ENCODE measurements at regions not wholly inside any gene's neighbourhood (a gene's known extent, or its start where the extent isn't known, plus 50 kb on each side); places are given as distances from the start of the nearest gene placed in this dataset.

DNA sequence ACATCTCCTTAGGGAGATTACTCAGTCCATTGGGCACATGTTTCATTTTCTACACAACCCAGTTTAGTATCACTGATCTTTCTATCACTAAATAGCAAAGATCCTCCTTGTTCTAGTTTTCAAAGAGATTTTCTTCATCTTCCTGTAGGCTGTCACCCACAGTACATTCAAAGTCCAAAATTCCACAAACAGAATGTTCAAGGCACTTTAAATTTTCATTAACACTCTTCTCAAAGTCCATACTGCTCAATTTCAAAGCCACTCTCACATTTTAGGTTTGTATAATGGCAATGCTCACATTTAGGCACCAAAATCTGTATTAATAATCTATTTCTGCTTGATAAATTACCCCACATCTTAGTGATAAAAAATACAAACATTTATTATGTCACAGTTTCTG lies 152.8 kb downstream of the FSIP2 start:
- intact Hi-C loops (cut with DNase I) = no loop called here
- ATAC-seq (no peak), DNase-seq (ENCODE audit: low spot score) (no peak)

DNA sequence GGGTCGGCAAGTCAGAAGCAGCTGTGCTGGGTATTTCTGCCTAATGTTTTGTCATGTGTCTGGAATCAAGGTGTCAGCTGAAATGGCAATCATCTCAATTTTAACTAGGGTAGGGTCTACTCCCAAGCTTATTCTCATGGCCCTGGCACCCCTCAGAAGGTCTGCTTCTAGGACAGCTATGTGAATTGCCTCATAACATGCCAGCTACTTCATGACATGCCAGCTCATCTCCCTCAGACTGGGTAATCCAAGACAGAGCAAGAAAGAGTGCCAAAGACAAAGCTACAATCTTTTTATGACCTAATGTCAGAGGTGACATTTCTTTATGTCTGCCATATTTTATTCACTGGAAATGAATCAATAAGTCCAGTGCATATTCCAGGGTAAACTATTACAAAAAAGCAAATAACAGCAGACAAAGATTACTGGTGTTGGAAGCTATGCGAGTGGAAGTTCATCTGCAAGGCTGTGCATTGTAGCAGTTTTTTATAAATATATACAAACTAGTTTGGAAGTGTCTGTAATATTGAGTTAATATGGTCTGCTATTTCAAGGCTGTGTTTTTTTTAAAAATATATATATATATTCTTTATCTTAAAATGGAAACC lies 153.3 kb downstream of the FSIP2 start:
- ATAC-seq (no peak), DNase-seq (ENCODE audit: low spot score) (no peak)
- intact Hi-C loops (cut with DNase I) = no loop called here

DNA sequence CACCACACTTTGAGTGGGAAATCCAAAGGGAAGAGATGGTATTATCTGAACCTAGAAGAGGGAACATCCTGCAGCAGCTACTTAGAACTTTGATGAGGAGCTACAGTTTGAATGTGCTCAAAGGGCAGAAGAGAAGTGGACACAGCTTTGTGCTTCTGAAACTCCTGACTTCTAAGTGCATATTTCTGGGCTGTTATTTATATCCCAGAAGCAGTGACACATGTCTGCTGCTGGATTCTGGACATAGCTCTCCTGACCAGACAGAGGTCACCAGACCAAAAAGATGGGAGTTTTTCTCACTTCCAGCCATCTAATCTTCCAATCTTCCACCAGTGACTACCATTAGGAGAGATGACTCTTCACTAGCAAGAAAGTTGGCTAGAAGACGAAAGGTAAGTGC lies 153.9 kb downstream of the FSIP2 start:
- intact Hi-C loops (cut with DNase I) = no loop called here
- no peak for ATAC-seq

DNA sequence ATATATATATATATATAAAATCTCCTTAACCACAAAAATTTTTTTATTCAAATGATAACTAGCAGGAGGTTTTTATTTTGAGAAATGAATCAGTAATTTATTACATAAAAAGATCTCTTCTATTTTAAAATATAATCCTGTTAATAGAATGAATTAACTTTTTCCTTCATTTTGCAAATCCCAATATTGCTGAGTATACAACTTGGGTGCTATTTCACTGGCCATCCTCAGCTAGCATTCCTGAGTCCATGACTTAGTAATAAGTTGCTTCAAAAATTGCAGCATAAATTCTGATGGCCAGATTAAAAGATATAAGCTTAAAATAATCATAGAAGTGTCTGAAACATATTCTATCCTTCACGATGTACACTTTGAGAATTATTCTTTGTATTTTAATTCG lies 155.6 kb downstream of the FSIP2 start:
- intact Hi-C loops (cut with DNase I) = no loop called here
- ATAC-seq (no peak), DNase-seq (ENCODE audit: low spot score) (no peak)

More for the DNA sequence above, 153.9 kb downstream of the FSIP2 start:
- DNase-seq (ENCODE audit: low spot score) = no peak

DNA sequence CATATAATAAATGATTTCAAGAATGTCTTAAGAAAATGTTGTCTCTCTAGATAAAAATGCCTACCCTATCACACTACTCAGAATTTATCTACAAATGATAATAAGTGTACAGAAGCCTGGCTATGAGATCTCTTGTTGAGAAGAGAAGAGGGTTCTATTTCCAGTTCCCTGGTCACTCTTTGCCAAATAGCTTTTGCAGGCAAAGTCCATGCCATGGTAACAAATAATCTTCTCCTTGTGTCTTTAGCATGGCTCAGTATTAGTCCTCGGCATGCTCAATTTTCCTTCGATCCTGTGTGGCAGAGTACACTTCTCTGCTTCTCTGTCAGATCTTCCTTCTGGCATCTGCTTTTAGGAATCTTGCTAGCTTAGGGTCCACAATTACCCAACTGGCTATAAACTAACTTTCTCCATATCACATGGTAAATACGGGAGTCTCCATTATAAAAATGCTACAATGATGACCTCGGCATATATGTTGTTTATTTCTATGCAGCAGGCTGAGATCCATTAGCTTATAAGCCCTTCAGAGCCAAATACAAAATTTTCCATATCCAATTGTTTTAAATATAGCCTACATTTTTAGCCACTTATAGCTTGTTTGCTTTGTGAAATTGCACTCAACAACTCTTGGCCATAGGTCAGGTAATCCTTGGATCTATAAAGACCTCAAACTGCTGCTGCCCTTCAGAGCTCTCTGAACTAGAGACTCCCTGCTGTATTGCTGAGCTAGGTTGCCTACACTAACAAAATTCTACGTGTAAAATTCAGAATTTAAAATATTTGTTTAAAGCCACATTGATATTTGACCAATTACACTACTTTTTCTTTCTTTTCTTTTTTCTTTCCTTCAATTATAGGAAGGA lies 157.5 kb downstream of the FSIP2 start:
- intact Hi-C loops (cut with DNase I) = no loop called here
- DNase-seq (ENCODE audit: low spot score) (no peak), ATAC-seq (no peak)

DNA sequence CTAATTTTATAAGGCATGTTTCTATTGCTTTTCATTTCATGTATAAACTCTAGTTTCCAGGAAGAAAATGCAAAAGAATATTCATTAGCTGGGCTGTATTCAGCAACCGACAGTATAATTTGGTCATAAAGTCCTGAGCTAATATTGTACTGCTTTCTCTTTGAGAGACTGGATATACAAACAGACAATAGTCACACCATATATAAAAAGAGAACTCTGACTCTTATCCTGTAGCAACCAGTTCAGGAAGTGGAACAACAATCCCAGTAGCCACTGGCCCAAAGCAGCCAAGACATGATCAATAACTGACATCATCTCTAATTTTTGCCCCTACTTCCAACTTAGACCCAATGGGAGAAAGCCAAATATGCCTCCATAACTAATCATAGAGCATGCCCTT lies 160.8 kb downstream of the FSIP2 start:
- intact Hi-C loops (cut with DNase I) = no loop called here
- DNase-seq (ENCODE audit: low spot score) (no peak), ATAC-seq (no peak)

DNA sequence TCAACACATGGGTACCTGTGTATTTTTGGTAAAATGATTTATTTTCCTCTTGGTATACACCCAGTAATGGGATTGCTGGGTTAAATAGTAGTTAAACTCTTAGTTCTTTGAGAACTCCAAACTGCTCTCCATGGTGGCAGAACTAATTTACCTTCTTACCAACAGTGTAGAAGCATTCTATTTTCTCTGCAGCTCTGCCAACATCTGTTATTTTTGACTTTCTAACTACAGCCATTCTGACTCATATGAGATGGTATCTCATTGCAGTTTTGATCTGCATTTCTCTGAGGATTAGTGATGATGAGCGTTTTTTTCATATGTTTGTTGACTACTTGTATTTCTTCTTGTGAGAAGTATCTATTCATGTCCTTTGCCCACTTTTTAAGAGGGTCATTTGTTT lies 180.6 kb downstream of the FSIP2 start:
- DNase-seq (ENCODE audit: low spot score) (no peak), ATAC-seq (no peak)
- intact Hi-C loops (cut with DNase I) = no loop called here

DNA sequence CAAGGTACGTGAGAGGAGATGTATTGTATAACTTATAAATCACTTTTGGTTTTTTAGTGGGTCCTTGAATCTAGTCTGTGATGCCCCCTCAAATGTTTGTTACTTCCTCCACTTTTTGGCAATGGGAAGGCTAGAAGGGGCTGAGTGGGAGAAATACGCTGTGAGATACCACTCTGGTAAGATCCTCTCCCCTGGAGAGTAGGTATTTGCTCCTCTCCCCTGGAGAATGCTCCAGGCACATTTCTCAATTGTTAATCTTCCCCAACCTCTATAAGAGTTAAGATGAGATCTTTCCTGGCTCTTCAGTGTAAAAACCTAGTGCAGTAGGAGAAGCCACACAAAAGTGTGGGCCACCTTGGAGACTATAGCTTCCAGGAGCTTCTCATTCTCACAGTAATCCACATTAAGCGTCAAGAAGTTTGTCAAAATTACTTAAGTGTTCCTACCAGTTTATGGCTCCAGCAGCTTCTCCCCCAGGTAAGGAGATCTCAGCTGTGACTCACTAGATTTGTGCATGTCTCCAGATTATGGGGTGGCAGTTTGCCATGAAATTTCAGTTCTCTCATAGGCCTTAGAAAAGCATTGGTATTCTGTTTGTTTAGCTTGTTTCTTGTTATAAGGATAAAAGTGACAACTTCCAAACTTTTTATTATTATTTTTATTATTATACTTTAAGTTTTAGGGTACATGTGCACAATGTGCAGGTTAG lies 182.6 kb downstream of the FSIP2 start:
- DNase-seq (ENCODE audit: low spot score) (no peak), ATAC-seq (no peak)
- intact Hi-C loops (cut with DNase I) = no loop called here

DNA sequence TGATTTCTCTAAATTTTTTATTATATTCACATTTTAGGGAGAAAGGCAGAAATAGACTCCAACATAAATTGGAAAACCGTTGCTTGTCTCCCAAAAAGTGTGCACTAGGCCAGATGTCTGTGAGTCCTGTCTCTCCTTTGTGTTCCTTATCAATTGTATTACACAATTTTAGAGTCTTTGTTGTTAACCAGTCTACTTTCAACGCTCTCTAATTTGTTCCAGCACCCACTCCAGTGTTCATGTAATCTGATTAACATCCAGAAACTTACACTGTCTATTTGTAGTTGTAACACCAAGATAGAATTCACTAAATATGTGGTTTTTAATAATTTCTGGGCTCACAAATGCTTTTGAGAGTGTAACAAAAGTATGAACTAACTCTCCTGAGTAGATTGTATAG lies 195.6 kb downstream of the FSIP2 start:
- DNase-seq (ENCODE audit: low spot score) = no peak
- no peak for ATAC-seq
- intact Hi-C loops (cut with DNase I) = no loop called here

DNA sequence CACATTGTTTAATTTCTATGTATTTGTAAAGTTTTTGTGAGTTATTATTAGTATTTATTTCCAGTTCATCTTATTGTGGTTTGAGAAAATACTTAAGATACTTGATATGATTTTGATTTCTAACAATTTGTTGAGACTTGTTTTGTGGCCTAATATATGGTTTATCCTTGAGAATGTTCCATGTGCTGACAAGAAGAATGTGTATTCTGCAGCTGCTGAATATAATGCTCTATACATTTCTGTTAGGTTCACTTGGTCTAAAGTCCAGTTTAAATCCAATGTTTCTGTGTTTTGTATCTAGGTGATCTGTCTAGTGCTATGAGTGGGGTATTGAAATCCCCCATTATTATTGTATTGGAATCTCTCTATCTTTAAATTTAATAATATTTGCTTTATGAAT lies 201.3 kb downstream of the FSIP2 start:
- intact Hi-C loops (cut with DNase I) = no loop called here
- DNase-seq (ENCODE audit: low spot score) = no peak
- no peak for ATAC-seq

DNA sequence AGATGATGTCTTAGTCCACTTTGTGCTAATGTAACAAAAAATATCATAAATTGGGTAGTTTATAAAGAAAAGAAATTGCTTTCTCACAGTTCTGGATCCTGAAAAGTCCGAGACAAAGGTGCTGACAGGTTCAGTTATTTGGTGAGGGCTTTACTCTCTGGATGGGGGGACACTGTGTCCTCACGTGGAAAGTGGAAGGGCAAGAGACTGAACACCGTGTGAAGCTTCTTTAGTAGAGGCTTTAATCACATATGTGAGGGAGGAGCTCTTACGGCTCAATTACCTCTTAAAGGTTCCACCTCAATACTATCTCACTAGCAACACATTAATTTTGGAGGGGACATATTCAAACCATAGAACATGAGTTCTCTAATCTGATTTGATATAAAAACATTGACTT lies 204.3 kb downstream of the FSIP2 start:
- intact Hi-C loops (cut with DNase I) = no loop called here
- no peak for ATAC-seq

DNA sequence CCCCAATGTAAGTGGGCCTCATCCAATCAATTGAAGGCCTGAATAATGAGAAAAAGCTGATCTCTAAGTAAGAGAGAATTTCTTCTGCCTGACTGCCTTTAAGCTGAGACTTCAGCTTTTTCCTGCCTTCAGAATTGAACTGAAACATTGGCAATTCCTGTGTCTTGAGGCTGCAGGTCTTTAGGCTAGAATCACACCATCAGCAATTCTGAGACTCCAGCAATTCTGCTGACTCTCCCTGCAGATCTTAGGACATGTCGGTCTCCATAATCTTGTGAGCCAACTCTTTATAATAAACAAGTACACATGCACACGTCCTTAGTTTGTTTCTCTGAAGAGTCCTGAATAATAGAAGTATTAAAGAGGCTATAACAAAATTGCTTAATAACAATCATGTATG lies 209.1 kb downstream of the FSIP2 start:
- intact Hi-C loops (cut with DNase I) = no loop called here
- DNase-seq (ENCODE audit: low spot score) = no peak
- ATAC-seq = no peak

More for the DNA sequence above, 204.3 kb downstream of the FSIP2 start:
- no peak for DNase-seq (ENCODE audit: low spot score)

DNA sequence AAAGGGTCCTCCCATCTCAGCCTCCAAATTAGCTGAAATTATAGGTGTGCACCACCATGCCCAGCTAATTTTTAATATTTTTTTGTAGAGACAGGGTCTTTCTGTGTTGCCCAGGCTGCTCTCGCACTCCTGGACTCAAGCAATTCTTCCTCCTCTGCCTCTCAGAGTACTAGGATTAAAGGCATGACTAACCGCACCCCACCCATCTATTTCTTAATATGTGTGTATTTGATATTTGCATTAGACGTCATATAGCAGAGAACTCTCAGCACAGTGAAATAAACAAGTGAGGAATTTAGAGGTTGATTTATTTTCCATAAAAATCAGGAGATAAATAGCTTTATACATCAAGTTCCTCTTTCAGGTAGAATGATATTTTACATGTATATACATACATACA lies 213.5 kb downstream of the FSIP2 start:
- intact Hi-C loops (cut with DNase I) = no loop called here
- no peak for ATAC-seq
- no peak for DNase-seq (ENCODE audit: low spot score)

DNA sequence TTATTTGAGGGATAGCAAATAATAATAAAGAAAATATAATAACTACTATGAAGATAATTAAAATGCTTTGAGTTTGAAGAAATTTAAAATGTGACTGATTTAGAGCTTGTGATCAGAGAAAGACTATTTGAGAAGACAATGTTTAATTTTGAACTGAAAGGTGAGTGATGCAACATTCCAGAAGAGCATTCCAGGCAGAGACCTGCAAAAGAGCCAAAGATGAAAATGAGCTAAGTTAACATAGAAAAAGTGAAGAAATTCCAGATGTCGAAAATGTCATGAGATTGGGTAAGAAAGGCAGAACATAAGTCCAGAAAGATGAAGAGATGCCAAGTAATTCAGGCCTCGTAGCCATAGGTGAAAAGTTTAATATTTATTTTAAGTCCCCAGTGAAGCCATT lies 215.8 kb downstream of the FSIP2 start:
- intact Hi-C loops (cut with DNase I) = no loop called here
- no peak for ATAC-seq
- DNase-seq (ENCODE audit: low spot score) = no peak

DNA sequence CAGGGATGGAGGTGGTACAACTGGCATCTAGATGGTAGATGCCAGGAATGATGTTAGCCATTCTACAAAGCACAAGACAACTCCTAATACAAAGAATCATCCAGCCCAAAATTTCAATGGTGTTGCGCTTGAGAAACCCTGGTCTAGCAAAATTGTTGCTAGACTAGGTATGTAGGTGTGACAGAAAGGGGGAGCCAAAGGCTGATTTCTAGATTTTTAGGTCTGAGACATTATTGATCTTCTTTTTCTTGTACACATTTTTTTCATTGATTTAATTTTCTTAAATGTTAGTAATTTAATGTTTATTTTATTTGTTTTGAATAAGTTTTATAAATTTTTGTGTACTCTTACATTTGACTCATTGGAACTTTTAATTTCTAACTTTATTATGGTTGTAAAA lies 216.4 kb downstream of the FSIP2 start:
- no peak for ATAC-seq
- intact Hi-C loops (cut with DNase I) = no loop called here
- DNase-seq (ENCODE audit: low spot score) = no peak

DNA sequence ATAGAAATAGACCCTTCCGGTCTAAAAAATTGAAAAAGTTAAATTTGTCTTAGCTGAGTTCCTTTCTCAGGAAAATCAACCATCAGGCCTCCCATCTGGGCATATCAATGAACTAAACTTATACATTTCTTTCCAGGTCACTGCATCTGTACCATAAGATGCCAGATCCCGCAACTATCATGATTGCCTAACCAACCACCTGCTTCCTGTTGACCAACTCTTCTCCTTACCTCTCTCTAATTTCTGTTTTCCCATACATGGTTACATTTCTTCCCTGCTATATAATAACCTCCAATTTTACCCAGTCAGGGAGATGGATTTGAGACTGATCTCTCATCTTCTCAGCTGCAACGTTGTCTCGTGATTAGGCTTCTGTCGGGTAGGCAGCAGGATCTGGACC lies 228.7 kb downstream of the FSIP2 start:
- ATAC-seq (no peak), DNase-seq (ENCODE audit: low spot score) (no peak)
- intact Hi-C loops (cut with DNase I) = no loop called here

DNA sequence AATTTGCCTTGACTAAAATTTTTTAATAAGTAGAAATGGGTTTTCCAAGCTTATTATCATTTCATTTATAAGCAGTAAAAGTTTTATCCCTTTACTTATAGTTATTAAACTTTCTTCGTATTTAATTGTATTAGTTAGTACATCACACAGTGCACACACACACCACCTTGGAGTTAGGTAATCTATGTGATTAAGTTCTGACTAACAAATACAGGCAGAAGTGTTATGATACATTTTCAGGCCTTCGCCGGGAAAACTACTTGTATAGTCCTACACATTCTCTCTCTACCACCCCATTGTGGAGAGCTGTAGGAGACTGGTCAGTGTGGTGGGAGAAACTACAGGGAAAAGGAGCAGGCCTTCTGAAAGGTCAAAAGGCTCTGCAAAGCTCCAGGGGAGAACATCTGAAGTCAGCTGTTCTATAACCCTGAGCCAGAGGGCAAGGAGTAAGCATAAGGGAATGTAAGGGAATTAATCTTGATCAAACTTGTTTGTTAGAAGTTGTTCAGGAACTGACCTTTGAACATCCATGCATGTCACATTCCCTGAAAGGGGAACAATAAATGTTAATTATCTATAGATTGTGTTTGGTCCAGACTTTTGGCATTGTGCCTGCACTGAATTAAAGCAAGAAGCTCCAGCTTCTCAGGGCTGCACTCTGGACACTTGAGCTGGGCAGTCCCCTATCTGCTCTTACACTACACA lies 231.7 kb downstream of the FSIP2 start:
- intact Hi-C loops (cut with DNase I) = no loop called here
- DNase-seq (ENCODE audit: low spot score) (no peak), ATAC-seq (no peak)

DNA sequence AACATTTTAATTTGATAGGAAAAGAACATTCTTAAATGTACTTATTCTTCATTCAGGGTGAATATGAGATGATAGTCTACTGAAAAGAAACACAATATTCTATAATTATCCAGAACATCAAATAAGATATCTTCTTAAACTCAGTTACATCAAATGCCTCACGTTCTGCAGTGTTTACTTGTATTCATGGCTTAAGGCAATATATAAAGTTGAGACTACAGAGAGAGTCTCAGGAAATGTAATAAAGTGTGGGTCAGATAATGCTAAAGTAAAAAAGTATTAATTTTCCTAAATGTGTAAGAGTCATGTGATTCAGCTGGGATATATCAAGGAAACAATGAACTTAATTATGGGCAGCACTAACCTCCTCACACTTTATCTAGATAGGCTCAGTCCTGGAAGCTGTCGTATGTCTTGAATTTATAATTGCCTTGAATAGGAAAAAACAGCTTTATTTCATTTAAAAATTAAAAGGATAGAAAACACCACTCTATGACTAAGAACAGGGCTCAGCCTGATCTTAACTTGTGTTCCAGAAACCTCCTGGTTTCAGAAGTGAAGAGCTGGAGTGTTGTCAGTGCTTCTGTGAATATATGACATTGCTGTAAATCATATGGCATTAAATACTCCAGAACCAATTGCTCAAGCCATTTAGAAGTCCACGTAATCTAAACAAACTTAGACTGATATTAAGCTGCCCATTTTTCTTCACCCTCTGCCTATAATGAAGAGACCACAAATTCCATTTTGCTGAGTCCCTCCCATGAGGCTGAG lies 240.2 kb downstream of the FSIP2 start:
- intact Hi-C loops (cut with DNase I) = no loop called here
- no peak for DNase-seq (ENCODE audit: low spot score)
- ATAC-seq = no peak

DNA sequence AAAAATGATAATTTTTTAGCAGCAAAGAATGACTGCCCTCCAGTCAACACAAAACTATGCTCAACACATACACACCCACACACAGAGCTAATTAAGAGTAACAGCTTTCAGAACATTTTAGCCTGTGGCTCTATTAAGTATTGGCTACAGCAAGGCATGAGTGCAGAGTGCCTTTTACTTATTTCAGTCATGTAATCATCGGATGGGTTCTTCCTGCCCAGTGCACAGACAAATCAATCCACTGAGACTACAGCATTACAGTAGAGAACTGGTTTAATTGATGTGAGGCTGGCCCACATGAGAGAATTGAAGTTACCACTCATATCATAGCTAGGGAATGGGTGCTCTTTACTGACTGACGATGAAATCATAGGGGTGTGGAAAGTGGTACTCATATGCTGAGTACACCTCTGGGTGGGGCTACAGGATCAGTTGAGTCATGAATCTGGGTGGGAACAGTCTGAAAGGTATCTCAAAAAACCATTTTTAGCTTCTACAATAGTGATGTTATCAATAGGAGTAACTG lies 241.0 kb downstream of the FSIP2 start:
- no peak for DNase-seq (ENCODE audit: low spot score)
- no peak for ATAC-seq
- intact Hi-C loops (cut with DNase I) = no loop called here
